Stimulated activated CD4-positive, alpha-beta T cell treated with anti-CD3 and anti-CD28 coated beads, Interleukin-15, amount 100 ng/mL, for 24 hours (primary cell): ENCODE measurements at regions not wholly inside any gene's neighbourhood (a gene's known extent, or its start where the extent isn't known, plus 50 kb on each side); places are given as distances from the start of the nearest gene placed in this dataset.
A peak's percentile ranks its signal among the peaks of the same experiment; 100 is the strongest.

ENCODE experiments used
- DNase-seq: peaks from one replicate; pipeline ENCODE4 v3.0.0-alpha.2; 2020

GRCh38 chr20:21575981-21576740 is 62.3 kb upstream of the NKX2-2 start:
- no peak for DNase-seq

- DNase-seq = no peak
Observed at GRCh38 chr20:21575167-21575566, 61.3 kb upstream of the NKX2-2 start.

GRCh38 chr20:21574443-21574842 is 60.6 kb upstream of the NKX2-2 start:
- no peak for DNase-seq

- no peak for DNase-seq
Observed at GRCh38 chr20:21573259-21573658, 59.4 kb upstream of the NKX2-2 start.

- DNase-seq = peak; percentile 15
Observed at GRCh38 chr20:21571841-21572690, 58.2 kb upstream of the NKX2-2 start.

- DNase-seq = no peak
Observed at GRCh38 chr20:21570285-21570992, 56.6 kb upstream of the NKX2-2 start.

- DNase-seq = no peak
Observed at GRCh38 chr20:21569586-21569985, 55.7 kb upstream of the NKX2-2 start.

- no peak for DNase-seq
Observed at GRCh38 chr20:21564127-21564773, 50.4 kb upstream of the NKX2-2 start.
